ENCODE measurements at regions not wholly inside any gene's neighbourhood (a gene's known extent, or its start where the extent isn't known, plus 50 kb on each side); places are given as distances from the start of the nearest gene placed in this dataset.

- no peak for TF ChIP-seq CTCF (IDR thresholded peaks at IDR 0.05; ENCODE audit: insufficient read depth, low read length, poor library complexity, severe bottlenecking)
- TF ChIP-seq EZH2phosphoT487 (conservative IDR thresholded peaks at IDR 0.05; ENCODE audit: low read length): no peak
These were observed 156.8 kb downstream of the CEBPB start for GRCh38 chr20:50347284-50348063.

All from SU-DHL-6 (cell line).